GM12878 (cell line): ENCODE measurements at regions not wholly inside any gene's neighbourhood (a gene's known extent, or its start where the extent isn't known, plus 50 kb on each side); places are given as distances from the start of the nearest gene placed in this dataset.

ENCODE experiments used
- BHLHE40 ChIP-seq, 2 experiments: fragments of 450-650 bp in 1 of 2; IDR thresholded peaks; 2 replicates each; pipeline ENCODE4 v1.6.1; 2011 to 2017; ENCODE audit warnings: low read depth in 2 of 2, borderline replicate concordance in 1 of 2, improper control_type of control experiment in 1 of 2, low read length in 1 of 2, mild to moderate bottlenecking in 1 of 2
- BRCA1 ChIP-seq: IDR thresholded peaks from 2 replicates; pipeline ENCODE4 v1.6.1; 2011; ENCODE audit warnings: low read depth, low read length, improper control_type of control experiment
- CBFB ChIP-seq: IDR thresholded peaks from 2 replicates; pipeline ENCODE4 v1.6.1; 2016; ENCODE audit warnings: antibody characterized with exemption, low read depth
- CTCF ChIP-seq, 3 experiments: IDR thresholded peaks in 2 of 3; conservative IDR thresholded peaks in 1 of 3; 2 replicates each; pipeline ENCODE4 v1.5.1; 2011; ENCODE audit warnings: low read depth in 3 of 3, low read length in 3 of 3, mild to moderate bottlenecking in 3 of 3, control low read depth in 2 of 3, moderate library complexity in 2 of 3, inconsistent platforms in 1 of 3, mixed read lengths in 1 of 3; ENCODE audit not compliant: control insufficient read depth in 2 of 3, insufficient read depth in 1 of 3; ENCODE audit errors: extremely low read depth in 1 of 3
- HDAC2 ChIP-seq: fragments of 200-600 bp; sonication (generic); IDR thresholded peaks from 2 replicates; pipeline ENCODE4 v1.6.1; 2017
- MYC ChIP-seq: IDR thresholded peaks from 2 replicates; pipeline ENCODE4 v1.6.1; 2011; ENCODE audit warnings: mild to moderate bottlenecking, low read length, moderate library complexity, inconsistent platforms; ENCODE audit not compliant: insufficient read depth, insufficient replicate concordance, insufficient read length, severe bottlenecking
- NFYA ChIP-seq: IDR thresholded peaks from 2 replicates; pipeline ENCODE4 v1.6.1; 2011; ENCODE audit warnings: low read depth, mild to moderate bottlenecking, low read length, improper control_type of control experiment, borderline replicate concordance
- POLR2A ChIP-seq: IDR thresholded peaks from 2 replicates; pipeline ENCODE4 v1.6.1; 2011; ENCODE audit warnings: low read depth, mild to moderate bottlenecking, low read length
- POLR2AphosphoS2 ChIP-seq: IDR thresholded peaks from 2 replicates; pipeline ENCODE4 v1.6.1; 2011; ENCODE audit warnings: low read depth, mild to moderate bottlenecking, low read length, improper control_type of control experiment, moderate library complexity
- RAD21 ChIP-seq: IDR thresholded peaks from 2 replicates; pipeline ENCODE4 v1.6.1; 2011; ENCODE audit warnings: mild to moderate bottlenecking, low read depth, low read length, moderate library complexity; ENCODE audit not compliant: insufficient read depth
- TBL1XR1 ChIP-seq: IDR thresholded peaks from 2 replicates; pipeline ENCODE4 v1.6.1; 2012; ENCODE audit warnings: low read depth, low read length, improper control_type of control experiment
- TCF3 ChIP-seq: IDR thresholded peaks from 2 replicates; pipeline ENCODE4 v1.6.1; 2012; ENCODE audit warnings: low read depth, mild to moderate bottlenecking, low read length, borderline replicate concordance; ENCODE audit not compliant: insufficient read depth
- USF1 ChIP-seq: IDR thresholded peaks from 2 replicates; pipeline ENCODE4 v1.6.1; 2011; ENCODE audit warnings: borderline replicate concordance, low read depth, mild to moderate bottlenecking, moderate library complexity, mixed read lengths, low read length; ENCODE audit not compliant: insufficient read depth; ENCODE audit errors: extremely low read length
- ZBTB11 ChIP-seq: fragments of 450-650 bp; formaldehyde crosslinking; IDR thresholded peaks from 2 replicates; pipeline ENCODE4 v1.5.0; 2022; ENCODE audit warnings: mild to moderate bottlenecking, missing genetic modification characterization

- TF ChIP-seq CTCF (IDR thresholded peaks at IDR 0.05 in 2 of 3, conservative IDR thresholded peaks at IDR 0.05 in 1 of 3; ENCODE audit: control insufficient read depth in 2 of 3, extremely low read depth in 1 of 3, insufficient read depth in 1 of 3, low read depth in 3 of 3, low read length in 3 of 3) = no peak
- TF ChIP-seq TBL1XR1 = no peak
- TF ChIP-seq TCF3 = no peak
- no peak for TF ChIP-seq RAD21
- no peak for TF ChIP-seq POLR2A
- no peak for TF ChIP-seq NFYA
- TF ChIP-seq HDAC2 = no peak
- TF ChIP-seq USF1 = no peak
- no peak for TF ChIP-seq BHLHE40 (IDR thresholded peaks at IDR 0.05; ENCODE audit: borderline replicate concordance in 1 of 2, low read depth in 2 of 2, low read length in 1 of 2)
- no peak for TF ChIP-seq POLR2AphosphoS2
- no peak for TF ChIP-seq ZBTB11
- TF ChIP-seq CBFB = no peak
- TF ChIP-seq BRCA1 = no peak
- TF ChIP-seq MYC = no peak
Observed at GRCh38 chr18:47752796-47753645, 177.4 kb downstream of the SMAD2 start.
